Ishikawa (cell line): ENCODE measurements at regions not wholly inside any gene's neighbourhood (a gene's known extent, or its start where the extent isn't known, plus 50 kb on each side); places are given as distances from the start of the nearest gene placed in this dataset.

Experiments
- CEBPB ChIP-seq: IDR thresholded peaks from 2 replicates; pipeline ENCODE4 v1.6.1; 2012
- CREB1 ChIP-seq: IDR thresholded peaks from 2 replicates; pipeline ENCODE4 v1.6.1; 2012; ENCODE audit warnings: low read depth
- EGR1 ChIP-seq: IDR thresholded peaks from 2 replicates; pipeline ENCODE4 v1.6.1; 2012
- EP300 ChIP-seq: IDR thresholded peaks from 2 replicates; pipeline ENCODE4 v1.6.1; 2012; ENCODE audit warnings: borderline replicate concordance
- FOXM1 ChIP-seq: IDR thresholded peaks from 2 replicates; pipeline ENCODE4 v1.6.1; 2012; ENCODE audit warnings: low read depth, borderline replicate concordance
- MAX ChIP-seq: IDR thresholded peaks from 2 replicates; pipeline ENCODE4 v1.6.1; 2012
- NFIC ChIP-seq: IDR thresholded peaks from 2 replicates; pipeline ENCODE4 v1.6.1; 2012
- RAD21 ChIP-seq: IDR thresholded peaks from 2 replicates; pipeline ENCODE4 v1.6.1; 2012; ENCODE audit warnings: low read depth
- TAF1 ChIP-seq: IDR thresholded peaks from 2 replicates; pipeline ENCODE4 v1.6.1; 2012; ENCODE audit warnings: low read depth, mild to moderate bottlenecking
- TCF12 ChIP-seq: IDR thresholded peaks from 2 replicates; pipeline ENCODE4 v1.6.1; 2012; ENCODE audit warnings: low read depth
- TEAD4 ChIP-seq: IDR thresholded peaks from 2 replicates; pipeline ENCODE4 v1.6.1; 2012
- YY1 ChIP-seq: IDR thresholded peaks from 2 replicates; pipeline ENCODE4 v1.6.1; 2012; ENCODE audit warnings: low read depth
- ZBTB7A ChIP-seq: IDR thresholded peaks from 2 replicates; pipeline ENCODE4 v1.6.1; 2012; ENCODE audit warnings: low read depth
- TF ChIP-seq, protein P1 (sequence below): IDR thresholded peaks from 2 replicates; pipeline ENCODE4 v1.6.1; 2012; ENCODE audit warnings: low read depth, mild to moderate bottlenecking
- TF ChIP-seq, protein P2 (sequence below): IDR thresholded peaks from 2 replicates; pipeline ENCODE4 v1.6.1; 2012

GRCh38 chr16:55123652-55124051, 193.0 kb downstream of the IRX5 start:
- TF ChIP-seq TEAD4, result no peak
- TF ChIP-seq EGR1, result no peak
- no peak for TF ChIP-seq TCF12
- no peak for TF ChIP-seq TAF1
- TF ChIP-seq, protein P1, sequence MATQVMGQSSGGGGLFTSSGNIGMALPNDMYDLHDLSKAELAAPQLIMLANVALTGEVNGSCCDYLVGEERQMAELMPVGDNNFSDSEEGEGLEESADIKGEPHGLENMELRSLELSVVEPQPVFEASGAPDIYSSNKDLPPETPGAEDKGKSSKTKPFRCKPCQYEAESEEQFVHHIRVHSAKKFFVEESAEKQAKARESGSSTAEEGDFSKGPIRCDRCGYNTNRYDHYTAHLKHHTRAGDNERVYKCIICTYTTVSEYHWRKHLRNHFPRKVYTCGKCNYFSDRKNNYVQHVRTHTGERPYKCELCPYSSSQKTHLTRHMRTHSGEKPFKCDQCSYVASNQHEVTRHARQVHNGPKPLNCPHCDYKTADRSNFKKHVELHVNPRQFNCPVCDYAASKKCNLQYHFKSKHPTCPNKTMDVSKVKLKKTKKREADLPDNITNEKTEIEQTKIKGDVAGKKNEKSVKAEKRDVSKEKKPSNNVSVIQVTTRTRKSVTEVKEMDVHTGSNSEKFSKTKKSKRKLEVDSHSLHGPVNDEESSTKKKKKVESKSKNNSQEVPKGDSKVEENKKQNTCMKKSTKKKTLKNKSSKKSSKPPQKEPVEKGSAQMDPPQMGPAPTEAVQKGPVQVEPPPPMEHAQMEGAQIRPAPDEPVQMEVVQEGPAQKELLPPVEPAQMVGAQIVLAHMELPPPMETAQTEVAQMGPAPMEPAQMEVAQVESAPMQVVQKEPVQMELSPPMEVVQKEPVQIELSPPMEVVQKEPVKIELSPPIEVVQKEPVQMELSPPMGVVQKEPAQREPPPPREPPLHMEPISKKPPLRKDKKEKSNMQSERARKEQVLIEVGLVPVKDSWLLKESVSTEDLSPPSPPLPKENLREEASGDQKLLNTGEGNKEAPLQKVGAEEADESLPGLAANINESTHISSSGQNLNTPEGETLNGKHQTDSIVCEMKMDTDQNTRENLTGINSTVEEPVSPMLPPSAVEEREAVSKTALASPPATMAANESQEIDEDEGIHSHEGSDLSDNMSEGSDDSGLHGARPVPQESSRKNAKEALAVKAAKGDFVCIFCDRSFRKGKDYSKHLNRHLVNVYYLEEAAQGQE, result no peak
- TF ChIP-seq ZBTB7A, result no peak
- TF ChIP-seq MAX, result no peak
- no peak for TF ChIP-seq NFIC
- no peak for TF ChIP-seq RAD21
- no peak for TF ChIP-seq CREB1
- no peak for TF ChIP-seq CEBPB
- TF ChIP-seq FOXM1, result no peak
- TF ChIP-seq YY1, result no peak

- TF ChIP-seq YY1 (no peak), EGR1 (no peak), NFIC (no peak), CREB1 (no peak), TCF12 (no peak), RAD21 (no peak), TAF1 (no peak), EP300 (no peak), MAX (no peak), FOXM1 (no peak), ZBTB7A (no peak), TEAD4 (no peak)
- TF ChIP-seq, protein P1, result no peak
Observed at GRCh38 chr16:55125818-55126385, 195.2 kb downstream of the IRX5 start.

GRCh38 chr16:55126456-55126855, 195.8 kb downstream of the IRX5 start:
- TF ChIP-seq, protein P1, result no peak
- TF ChIP-seq MAX, result no peak
- no peak for TF ChIP-seq CREB1
- no peak for TF ChIP-seq NFIC
- no peak for TF ChIP-seq ZBTB7A
- TF ChIP-seq RAD21, result no peak
- TF ChIP-seq, protein P2, sequence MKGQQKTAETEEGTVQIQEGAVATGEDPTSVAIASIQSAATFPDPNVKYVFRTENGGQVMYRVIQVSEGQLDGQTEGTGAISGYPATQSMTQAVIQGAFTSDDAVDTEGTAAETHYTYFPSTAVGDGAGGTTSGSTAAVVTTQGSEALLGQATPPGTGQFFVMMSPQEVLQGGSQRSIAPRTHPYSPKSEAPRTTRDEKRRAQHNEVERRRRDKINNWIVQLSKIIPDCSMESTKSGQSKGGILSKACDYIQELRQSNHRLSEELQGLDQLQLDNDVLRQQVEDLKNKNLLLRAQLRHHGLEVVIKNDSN, result no peak
- no peak for TF ChIP-seq CEBPB
- TF ChIP-seq TEAD4, result no peak

DNA sequence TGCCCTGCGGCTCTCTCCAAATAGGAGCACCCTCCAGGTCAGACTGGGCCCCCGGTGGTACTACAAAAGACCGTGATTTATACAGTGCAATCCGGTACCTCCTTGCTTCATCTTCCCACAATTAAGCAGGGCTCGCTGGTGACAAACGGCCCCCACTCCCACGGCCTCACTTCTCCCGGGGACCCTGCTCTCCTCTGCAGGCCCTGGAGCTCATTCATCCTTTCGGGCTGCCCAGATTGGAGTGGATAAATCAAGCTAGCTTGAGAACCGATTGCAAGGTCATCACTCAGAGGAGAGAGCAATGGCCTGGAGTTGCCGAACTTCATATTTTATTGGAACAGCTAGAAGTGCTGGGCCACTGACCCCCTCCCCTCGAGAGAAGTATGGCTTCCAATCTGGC, 193.5 kb upstream of the IRX6 start:
- no peak for TF ChIP-seq EGR1
- no peak for TF ChIP-seq MAX
- TF ChIP-seq, protein P1, result no peak
- no peak for TF ChIP-seq FOXM1
- TF ChIP-seq YY1, result no peak
- TF ChIP-seq NFIC, result no peak
- TF ChIP-seq, protein P2, result no peak
- no peak for TF ChIP-seq ZBTB7A
- no peak for TF ChIP-seq RAD21
- no peak for TF ChIP-seq EP300
- no peak for TF ChIP-seq CREB1
- TF ChIP-seq TCF12, result no peak
- TF ChIP-seq CEBPB, result no peak
- TF ChIP-seq TEAD4, result no peak
- TF ChIP-seq TAF1, result no peak
